Dermis microvascular lymphatic vessel endothelial cell (primary cell): ENCODE measurements at regions not wholly inside any gene's neighbourhood (a gene's known extent, or its start where the extent isn't known, plus 50 kb on each side); places are given as distances from the start of the nearest gene placed in this dataset.

ENCODE experiments used
- DNase-seq, 2 donors: peaks; one replicate each; pipeline versions ENCODE4 v3.0.0 to v3.0.0-alpha.2; 2010; ENCODE audit warnings: low read depth in 2 of 2

DNA sequence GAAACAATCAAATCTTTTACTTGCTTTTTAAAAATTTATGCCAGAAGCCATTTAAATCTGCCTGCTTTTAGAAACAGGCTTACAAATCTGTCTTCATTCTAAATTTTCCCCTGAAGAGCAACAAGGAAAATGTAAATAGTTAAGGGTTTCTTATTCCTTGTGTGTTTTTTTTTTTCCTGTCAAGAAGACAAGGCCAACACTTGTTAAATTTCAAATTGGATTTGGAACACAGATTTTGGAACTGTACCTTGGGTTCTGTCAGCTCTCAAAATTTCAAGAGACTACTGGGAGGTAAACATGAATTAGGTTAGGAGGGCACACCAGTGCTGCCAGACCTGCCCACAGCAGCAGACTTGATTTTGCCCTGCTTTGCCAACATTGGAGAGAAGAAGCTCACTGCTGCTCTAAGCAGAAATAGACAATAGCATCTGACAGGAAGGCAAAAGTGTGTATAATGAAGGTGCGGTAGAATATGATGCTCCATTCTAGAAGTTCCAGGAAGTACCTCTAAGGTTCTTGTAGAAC is 121.7 kb downstream of the NHLRC3 start:
- DNase-seq = no peak

DNA sequence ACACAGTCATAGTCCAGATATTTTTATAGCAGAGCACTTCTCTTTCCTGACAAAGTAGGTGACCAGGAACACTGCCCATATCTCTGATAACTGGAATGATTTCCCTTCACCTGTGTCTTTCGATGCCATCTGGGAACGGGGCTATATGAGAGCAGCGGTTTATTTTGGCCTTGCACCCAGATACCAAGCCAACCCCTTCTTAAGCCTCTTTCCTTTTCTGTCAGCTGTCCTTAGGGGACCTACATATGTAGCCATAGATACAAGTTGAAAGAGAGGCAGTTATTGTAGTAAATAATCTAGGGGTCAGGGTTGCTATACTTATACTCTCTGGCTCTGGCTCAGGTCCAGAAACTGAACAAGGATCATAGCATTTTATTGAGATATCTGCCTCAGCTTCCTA is 128.8 kb downstream of the NHLRC3 start:
- no peak for DNase-seq

DNA sequence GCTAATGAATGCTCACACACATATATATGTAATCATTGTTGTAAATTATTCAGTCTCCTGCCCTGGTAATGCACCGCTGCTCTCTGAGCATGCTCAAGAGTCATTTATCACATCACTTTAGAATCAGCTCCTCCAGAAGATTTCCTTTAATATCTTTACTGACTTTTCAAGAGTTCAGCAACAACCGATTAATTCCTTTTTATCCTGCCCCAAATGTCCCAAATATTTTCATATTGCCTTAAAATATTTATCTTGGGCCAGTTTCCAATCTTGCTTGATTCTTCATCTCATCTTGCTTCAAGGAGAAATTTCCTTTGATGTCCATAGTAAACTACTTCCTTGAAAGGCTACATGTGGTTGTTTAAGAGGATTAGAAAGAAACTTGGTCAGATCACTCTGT is 132.5 kb downstream of the NHLRC3 start:
- DNase-seq = no peak

DNA sequence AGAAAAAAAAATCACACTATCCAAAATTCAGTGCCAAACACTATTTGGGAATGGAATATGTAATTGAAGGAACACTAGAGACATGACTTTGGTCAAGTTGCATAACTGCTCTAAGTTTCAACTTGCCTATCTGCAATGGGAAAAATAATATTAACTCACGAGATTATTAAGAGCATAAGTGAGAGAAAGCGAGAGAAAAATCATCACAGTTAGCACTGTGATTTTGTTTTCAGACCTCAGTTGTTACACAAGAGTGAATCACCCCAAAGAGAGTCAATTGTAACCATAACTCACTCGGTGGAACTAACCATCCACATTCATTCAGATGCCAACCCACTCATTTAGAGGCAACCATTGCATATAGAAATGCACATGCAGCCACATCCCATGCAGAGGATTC is 147.1 kb downstream of the NHLRC3 start:
- no peak for DNase-seq

DNA sequence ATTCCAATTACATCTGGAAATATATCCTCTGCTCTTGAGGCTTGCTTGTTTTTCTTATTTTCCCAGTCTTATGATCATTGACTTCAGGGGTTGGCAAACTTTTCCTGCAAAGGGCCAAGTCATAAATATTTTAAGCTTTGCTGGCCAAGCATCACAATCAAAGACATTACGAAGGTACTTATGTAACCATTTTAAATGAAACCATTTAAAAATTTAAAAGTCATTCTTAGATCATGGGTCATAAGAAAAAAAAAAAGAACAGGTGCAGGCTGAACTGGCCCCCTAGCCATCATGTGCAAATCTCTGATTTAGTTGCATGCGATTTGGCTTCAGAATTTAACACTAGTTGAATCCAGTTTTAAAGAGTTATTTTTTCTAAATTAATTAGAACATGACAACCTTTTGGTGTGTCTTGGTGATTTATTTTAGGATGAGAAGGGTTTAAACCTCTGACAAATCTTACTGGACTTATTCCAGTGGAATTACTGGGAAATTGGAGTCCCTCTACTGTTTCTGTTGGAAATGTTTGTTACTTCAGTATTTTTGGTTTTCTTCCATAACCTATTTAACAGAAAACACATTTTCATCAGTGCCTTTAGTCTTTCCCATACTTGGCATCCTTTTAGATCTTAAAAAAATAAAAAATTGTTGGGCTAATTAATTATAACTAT is 148.1 kb downstream of the NHLRC3 start:
- no peak for DNase-seq

DNA sequence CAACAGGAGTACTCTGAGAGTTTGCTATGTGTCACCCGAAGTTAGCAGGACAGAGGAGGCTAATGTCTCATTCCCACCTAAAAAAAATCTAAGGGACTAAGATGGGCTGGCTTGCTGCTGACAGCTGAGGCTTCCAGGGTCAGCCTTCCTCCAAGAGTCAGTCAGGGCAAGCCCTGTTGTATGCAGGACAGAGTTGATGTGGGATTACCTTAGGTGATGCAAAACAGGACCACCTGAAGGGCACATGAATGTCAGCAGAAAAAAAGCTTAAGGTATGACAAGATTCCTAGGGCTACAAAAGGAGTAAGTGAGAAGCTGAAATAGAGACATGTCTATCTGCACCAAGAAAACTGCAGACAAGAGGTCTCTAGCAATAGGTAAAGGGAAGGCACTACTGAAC is 151.5 kb downstream of the NHLRC3 start:
- DNase-seq = no peak

DNA sequence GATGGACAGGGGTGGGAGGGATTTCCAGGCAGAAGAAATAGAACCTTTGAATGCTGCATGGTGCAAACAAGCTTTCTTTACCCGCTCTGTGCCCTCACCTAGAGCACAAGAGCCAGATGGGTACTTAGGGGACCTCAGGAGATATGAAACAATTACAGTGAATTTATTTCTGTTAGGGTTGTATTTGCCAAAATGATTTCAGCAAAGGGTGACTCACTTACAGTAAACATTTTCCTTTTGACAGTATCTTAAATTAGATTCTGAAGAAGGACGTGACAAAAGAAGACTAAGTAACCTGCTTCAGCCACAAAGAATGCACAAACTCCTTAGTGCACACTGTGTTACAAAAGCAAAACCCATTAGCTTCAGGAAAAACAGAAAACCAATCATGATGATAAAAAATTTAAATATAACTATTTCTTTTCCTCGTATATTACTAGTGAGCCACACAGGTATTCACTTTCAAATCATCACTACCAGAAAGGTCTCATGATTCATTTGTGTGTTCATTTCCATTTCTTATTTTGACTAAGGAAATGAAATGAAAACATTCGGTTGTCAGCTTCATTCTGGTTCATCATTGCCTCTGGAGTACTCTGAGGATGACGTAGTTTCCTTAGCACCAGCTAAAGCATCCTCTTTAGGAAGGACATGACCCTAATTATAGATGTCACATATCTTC is 158.8 kb downstream of the NHLRC3 start:
- no peak for DNase-seq

DNA sequence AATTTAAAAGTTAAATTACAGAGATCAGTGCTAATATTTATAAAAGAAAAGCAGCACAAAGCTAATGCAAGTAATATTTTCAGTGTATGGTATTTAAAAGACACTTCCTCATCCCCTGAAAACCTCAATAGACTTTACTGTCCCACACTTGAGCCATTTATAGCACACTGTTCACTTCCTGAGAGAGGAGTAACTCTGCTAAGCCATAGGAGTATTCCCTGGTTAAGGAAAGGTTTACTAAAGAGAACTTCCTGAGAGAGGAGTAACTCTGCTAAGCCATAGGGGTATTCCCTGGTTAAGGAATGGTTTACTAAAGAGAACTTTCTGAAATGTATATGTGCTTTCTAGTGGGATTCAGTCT is 159.4 kb downstream of the NHLRC3 start:
- no peak for DNase-seq

DNA sequence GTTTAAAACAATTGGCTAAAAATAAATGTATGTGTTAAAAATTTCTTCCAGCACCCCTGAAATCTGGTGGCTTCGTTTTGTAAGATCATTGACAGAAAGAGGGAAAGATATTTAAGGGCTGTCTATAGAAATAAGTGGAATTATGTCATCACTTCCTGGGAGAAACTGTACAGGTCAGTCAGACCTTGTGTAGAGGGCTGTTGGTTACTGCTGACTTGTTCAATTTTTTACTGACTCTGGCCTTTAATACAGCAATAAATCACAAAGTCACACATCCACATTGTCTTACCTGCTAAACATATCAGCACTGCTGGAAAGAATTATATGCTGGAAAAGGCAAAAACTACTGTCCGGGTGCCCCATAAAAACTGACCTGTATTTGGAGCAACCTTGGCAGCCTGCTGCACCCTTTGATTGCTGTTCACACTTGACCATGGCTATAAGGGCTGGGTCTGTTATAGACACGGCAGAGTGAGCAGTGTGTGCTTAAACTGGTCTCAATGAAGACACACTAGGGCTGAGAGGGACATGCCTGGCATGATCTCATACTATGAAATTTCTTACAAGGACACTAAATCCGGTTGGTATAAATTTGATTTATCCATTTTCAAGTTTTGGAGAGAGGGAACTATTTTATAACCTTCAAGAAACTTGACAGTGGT is 162.1 kb downstream of the NHLRC3 start:
- DNase-seq = no peak

DNA sequence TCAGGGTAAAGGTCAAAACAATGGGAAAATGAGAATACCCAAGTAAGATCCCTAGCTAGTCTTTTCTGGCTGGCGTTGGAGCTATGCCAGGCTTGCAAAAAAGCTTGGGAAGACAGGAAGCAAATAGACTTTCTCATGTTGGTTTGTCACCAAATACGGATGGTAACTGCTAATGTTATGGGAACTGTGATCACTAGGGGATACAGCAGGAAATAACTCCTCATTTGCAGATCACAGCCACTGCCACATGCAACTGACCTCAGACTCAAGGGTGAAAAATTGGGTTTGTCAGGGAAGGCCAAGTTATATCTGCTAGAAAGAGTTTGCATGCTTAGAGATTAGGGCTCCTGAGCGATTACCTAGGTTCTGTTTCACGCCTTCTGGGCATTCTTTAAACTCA is 162.9 kb downstream of the NHLRC3 start:
- peak in 1 of 2 donors; percentile 2 for DNase-seq

DNA sequence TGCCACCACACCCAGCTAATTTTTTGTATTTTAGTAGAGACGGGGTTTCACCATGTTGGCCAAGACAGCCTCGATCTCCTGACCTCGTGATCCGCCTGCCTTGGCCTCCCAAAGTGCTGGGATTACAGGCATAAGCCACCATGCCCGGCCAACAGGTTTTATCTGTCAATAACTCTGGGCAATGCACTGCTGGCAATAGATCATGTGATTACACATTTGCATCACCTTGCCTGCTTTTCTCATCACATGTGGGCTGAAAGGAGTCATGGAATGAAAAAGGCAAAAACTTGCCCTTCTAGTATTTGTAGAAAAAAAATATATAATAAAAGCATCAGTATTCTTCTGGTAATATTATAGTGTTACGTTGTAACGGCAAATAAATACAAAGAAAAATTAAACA is 164.5 kb downstream of the NHLRC3 start:
- no peak for DNase-seq

DNA sequence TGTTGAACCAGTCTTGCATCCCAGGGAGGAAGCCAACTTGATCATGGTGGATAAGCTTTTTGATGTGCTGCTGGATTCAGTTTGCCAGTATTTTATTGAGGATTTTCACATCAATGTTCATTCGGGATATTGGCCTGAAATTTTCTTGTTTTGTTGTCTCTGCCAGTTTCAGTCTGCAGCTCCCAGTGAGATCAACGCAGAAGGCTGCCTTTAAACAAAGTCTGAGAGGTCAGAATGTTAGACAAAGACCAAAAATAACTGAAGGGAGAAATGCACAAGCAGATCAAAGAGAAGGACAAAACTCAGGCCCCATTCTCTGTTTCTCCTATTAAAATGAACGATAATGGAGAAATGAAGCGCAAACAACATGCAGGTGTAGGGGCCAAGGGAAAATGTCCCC is 170.4 kb downstream of the NHLRC3 start:
- no peak for DNase-seq

DNA sequence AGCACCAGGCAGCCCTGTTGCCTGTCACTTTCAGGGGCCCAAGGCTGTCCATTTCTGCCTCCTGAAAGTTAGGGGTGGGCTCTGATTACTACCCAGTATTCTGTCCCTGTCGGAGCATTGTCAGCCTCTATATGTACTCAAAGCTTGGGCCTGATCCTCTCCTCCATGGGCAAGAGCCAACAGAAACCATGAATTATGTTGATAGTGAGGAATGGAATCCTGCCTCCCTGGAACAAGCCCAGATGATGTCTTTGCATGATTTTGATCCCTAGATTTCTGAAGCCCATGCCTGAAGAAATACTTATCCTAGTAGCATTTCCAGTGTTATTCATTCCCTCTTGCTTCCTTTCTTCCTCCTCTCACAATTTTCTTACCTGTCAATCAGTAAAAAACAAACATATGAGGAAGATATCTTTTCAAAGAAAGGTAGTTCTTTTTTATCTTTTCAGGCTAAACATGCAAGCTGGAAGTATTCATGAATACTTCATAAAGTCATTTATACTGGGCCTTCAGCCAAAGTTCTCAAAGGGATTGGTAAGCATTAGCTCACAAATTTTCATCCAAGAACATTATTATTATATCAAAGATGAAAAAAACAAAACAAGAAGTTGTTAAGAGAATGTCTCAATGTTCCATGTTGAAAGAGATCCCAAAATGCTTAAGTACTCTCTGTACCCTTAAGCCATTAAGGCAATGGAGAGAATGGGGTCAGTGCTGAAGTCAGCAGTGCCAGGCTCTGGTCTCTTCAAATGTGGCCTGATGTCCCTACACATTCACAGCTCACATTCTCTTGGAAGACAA is 171.7 kb downstream of the NHLRC3 start:
- DNase-seq = no peak

DNA sequence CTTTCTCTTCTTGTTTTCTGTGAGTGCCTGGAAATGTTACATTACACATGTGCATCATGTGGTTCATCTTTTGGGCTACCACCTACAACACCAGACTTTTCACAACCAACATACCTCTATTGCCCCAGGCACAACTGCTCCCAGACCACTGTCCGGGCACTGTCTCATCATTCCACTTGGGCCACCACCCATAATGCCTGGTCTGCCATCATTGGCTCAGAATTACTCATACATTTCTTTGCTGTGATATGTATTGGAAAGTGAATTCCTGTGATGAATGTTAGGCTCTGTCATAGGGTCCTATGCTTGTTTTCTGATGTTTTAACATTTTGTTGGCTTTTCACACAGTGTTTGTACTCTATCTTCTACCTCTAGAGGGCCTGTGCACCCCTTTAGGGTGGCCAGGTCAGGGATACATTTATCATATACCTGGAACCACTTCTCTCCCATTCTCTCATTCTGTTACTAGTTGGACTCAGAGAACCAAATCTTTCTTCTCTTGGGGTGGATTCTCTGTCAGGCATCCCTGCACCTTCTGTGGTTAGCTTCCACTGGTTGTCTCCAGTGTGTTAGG is 172.8 kb downstream of the NHLRC3 start:
- no peak for DNase-seq

DNA sequence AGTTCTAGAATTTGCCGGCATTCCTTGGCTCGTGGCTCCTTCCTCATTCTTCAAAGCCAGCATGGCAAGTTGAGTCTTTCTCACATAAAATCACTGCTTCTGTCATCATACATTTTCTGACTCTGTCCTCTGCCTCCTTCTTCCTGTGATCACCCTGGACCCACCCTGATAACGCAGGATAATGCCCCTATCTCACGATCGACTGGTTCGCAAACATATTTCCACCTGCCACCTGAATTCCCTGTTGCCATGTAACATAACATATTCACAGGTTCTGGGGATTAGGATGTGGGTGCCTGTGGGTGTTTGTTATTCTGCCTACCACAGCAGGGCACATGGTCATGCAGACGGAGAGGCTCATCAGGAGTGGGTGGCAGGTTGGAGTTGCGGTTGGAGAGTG is 177.7 kb downstream of the NHLRC3 start:
- DNase-seq = no peak

DNA sequence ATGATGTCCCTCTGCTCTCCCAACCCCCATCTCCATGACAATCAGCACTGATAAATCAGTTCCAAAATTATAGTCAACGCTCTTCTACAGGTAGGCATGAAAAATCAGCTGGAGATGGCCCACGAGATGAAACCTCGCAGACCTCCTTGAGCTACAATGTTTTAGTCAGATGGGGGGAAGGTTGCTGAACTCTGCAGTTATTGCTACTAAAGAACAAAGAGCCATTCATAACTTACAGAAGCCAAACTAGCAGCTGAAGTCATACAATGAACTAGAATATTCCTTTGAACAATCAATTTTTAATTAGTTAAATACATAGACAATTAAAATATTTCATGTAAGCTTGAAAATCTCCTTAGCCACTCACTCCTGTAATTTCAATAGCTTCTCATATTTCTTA is 179.2 kb downstream of the NHLRC3 start:
- DNase-seq = no peak

DNA sequence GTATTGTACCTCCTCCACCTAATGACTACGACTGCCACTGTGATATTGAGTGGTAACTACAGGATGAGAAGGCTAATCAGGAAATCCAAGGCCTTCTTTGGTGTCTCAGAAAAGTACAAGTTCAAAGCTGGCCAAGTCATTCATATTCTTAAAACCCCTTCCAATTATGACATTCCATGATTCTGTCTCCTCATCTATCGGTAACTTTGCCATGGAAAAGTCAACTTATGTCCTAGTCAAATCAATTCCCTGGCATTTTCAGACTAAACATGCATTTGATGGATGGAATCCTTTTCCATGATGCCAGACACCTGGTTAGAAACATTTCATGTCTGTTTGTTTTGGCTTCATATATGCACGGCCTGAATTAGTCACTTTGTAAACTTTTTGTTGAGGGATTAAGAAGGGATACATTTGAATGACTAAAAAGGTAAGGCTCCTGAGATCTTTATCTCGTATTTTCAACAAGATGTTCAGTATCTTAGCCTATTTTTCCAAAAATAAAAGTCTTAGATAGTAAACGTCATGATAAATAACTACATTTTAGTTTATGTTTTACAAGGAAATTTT is 186.5 kb downstream of the NHLRC3 start:
- DNase-seq = no peak

DNA sequence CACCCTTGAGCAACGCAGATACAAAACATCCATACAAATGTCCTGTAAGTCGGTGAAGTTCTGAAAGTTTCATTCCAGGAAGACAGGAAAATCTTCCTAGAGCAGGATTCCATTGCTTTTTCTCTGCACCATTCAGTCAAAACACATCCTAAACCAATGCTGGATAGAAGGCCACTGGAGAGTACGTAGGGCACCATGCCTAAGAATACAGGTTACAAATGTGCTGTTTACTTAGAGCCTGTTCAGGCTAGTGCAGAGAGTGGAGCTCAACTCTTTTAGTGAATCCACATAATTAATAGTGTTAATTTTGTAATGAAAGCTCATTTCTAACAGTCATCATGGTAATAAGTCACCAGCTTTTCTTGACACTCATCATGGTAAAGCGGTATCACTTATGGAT is 187.6 kb downstream of the NHLRC3 start:
- no peak for DNase-seq

DNA sequence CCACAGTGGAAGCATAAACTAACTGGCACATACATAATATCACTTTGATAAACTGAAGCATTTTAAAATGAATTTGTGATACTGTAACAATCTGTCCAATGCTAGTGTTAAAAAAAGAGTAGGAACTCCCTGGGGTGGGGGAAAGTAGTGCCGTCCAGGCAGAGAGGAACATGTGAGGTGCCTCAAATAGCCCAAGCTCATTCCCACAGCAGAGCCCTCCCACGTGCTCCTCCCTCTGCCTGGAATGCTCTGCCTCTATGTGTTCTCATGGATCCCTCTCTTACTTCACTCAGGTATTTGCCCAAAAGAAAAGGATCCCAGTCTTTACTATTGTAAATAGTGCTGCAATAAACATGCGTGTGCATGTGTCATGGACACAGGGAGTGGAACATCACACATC is 188.1 kb downstream of the NHLRC3 start:
- DNase-seq = no peak

DNA sequence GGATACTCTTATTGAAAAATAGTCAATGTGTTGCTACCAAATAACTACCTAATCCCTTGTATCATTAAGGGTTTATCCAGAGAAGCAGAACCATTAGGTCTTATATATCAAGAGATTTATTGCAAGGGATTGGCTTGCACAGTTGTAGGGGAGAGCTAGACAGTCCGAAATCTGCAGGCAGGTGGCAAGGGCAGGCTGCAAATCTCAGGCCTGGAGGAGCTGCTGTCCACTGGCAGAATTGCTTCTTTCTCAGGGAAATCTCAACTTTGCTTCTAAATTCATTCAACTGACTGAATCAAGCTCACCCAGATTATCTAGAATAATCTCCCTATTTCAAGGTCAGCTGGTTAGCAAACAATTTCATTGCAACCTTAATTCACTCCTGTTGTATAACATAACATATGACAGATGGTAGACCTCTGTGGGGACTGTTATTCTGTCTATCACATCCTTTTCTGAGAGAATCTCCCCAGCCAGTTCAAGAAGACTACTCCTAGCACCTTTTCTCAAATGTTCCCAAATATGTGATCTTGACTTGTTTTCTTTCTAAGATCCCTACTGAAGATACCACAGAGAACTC is 194.2 kb downstream of the NHLRC3 start:
- no peak for DNase-seq

DNA sequence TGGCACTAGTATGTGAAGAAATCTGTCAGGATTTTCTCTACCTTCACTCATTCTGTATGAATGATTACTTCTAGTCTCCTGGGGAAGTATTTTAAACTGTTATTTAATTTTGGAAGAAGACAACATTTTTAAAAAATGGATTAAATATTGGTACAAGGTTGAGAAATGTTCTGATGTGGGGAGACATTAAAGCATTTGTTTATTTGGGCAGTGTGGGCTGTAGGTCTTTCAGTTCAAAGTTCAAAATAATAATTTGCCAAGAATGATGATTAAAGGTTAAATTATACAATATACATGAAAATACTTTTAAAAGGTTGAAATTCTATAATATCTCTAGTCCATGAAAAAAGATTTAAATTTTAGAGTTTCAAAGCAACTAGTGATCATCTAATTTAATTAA is 194.7 kb downstream of the NHLRC3 start:
- DNase-seq = no peak
